CD4-positive, alpha-beta T cell (primary cell): ENCODE measurements at regions not wholly inside any gene's neighbourhood (a gene's known extent, or its start where the extent isn't known, plus 50 kb on each side); places are given as distances from the start of the nearest gene placed in this dataset.

Experiments used
- ATAC-seq: fragments of 200-7000 bp; cut with Tn5 transposase; one replicate; pipeline ENCODE4 v1.10.0; 2022; ENCODE audit warnings: mild to moderate bottlenecking; ENCODE audit not compliant: poor library complexity
- CTCF ChIA-PET: fragments of 350-600 bp; sonication (Branson Sonifier 250); formaldehyde crosslinking; loops from one replicate; lab custom pipeline; 2021; ENCODE audit warnings: antibody characterized with exemption, inconsistent platforms; lab: Charles Lee
- POLR2A ChIA-PET: fragments of 350-600 bp; sonication (Branson Sonifier 250); formaldehyde crosslinking; loops from one replicate; lab custom pipeline; 2021; ENCODE audit warnings: antibody characterized with exemption, inconsistent platforms; lab: Charles Lee
- DNase-seq, 14 experiments: peaks; one replicate each; pipeline ENCODE4 v3.0.0-alpha.2; 2013 to 2020; ENCODE audit warnings: mixed read lengths in 2 of 14
- H3K27ac ChIP-seq, 2 donors: one replicate each; pipeline versions ENCODE4 v1.5.1 to v1.7.0; 2013; ENCODE audit warnings: low read length in 2 of 2, low read depth in 1 of 2, mild to moderate bottlenecking in 1 of 2
- H3K27me3 ChIP-seq, 2 experiments: 1 replicate in 1 of 2; 2 replicates in 1 of 2; pipeline versions ENCODE4 v1.6.1 to v1.7.0; 2013; ENCODE audit warnings: low read length in 2 of 2, control low read depth in 1 of 2, mild to moderate bottlenecking in 1 of 2, moderate library complexity in 1 of 2; ENCODE audit not compliant: insufficient read depth in 2 of 2, control insufficient read depth in 1 of 2
- H3K36me3 ChIP-seq: one replicate; pipeline ENCODE4 v1.6.1; 2013; ENCODE audit warnings: low read length, control low read depth; ENCODE audit not compliant: insufficient read depth
- H3K4me1 ChIP-seq: one replicate; pipeline ENCODE4 v1.6.1; 2013; ENCODE audit warnings: low read length, control low read depth; ENCODE audit not compliant: insufficient read depth
- H3K4me3 ChIP-seq: one replicate; pipeline ENCODE4 v1.5.1; 2013; ENCODE audit warnings: mild to moderate bottlenecking, low read length, moderate library complexity
- H3K9me3 ChIP-seq, 2 experiments: 1 replicate in 1 of 2; 2 replicates in 1 of 2; pipeline versions ENCODE4 v1.6.1 to v1.7.0; 2013; ENCODE audit warnings: low read length in 2 of 2, mild to moderate bottlenecking in 2 of 2, control low read depth in 1 of 2, moderate library complexity in 1 of 2; ENCODE audit not compliant: control insufficient read depth in 1 of 2, insufficient read depth in 1 of 2
- H3K27ac Mint-ChIP-seq: one replicate; pipeline ENCODE4 v1.8.0; 2020; ENCODE audit warnings: mixed read lengths
- H3K27me3 Mint-ChIP-seq: one replicate; pipeline ENCODE4 v1.8.0; 2021; ENCODE audit warnings: mixed read lengths
- H3K36me3 Mint-ChIP-seq: one replicate; pipeline ENCODE4 v1.8.0; 2021; ENCODE audit warnings: low read depth, mixed read lengths
- H3K4me1 Mint-ChIP-seq: one replicate; pipeline ENCODE4 v1.8.0; 2021; ENCODE audit warnings: low read depth, mixed read lengths
- H3K4me3 Mint-ChIP-seq: one replicate; pipeline ENCODE4 v1.8.0; 2020; ENCODE audit warnings: mild to moderate bottlenecking, mixed read lengths
- H3K9me3 Mint-ChIP-seq: one replicate; pipeline ENCODE4 v1.8.0; 2020; ENCODE audit warnings: mixed read lengths
- intact Hi-C, 2 experiments: fragments of 100-400 bp; cut with DNase I in 1 of 2; cut with micrococcal nuclease in 1 of 2; formaldehyde crosslinking; loops; one replicate each; pipeline versions ENCODE4 v1.15.1 to v1.9.0; 2023 to 2025; cut with DNase I, micrococcal nuclease
- TF ChIP-seq, protein P1 (sequence below): fragments of 200-600 bp; IDR thresholded peaks from one replicate; pipeline ENCODE4 v1.8.0; 2022; ENCODE audit warnings: antibody characterized with exemption, mild to moderate bottlenecking

DNA sequence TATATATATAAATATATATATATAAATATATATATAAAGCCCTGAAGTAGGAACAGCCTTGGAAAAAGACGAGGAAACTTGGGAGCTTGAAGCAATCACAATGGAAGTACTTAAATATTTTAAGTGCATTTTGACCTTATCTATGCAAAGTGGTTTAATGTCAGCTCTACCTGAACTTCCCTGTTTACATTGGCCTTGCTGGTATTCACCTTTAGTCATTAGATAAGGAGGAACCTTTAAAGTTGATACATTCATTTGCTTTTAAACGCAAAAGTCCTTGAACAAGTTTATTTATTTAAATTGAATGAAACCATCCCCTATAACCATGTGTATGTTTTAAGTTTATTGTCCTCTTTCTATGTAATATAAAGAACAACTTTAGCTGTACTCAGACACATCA lies 166.7 kb upstream of the ANKRD50 start:
- H3K4me1 ChIP-seq: no peaks in the 10 kb centered on the region
- no peak for DNase-seq
- no peak overlapping the region for H3K4me3 Mint-ChIP-seq
- no peak for ATAC-seq
- H3K36me3 ChIP-seq: no peaks in the 10 kb centered on the region
- CTCF ChIA-PET: no interaction called here
- no peak overlapping the region for H3K27ac ChIP-seq
- intact Hi-C loops: no loop called here
- H3K36me3 Mint-ChIP-seq: no peaks in the 10 kb centered on the region
- no peaks in the 10 kb centered on the region for H3K27me3 ChIP-seq
- H3K27ac Mint-ChIP-seq: no peak overlapping the region
- no peaks in the 10 kb centered on the region for H3K27me3 Mint-ChIP-seq
- TF ChIP-seq, protein P1, sequence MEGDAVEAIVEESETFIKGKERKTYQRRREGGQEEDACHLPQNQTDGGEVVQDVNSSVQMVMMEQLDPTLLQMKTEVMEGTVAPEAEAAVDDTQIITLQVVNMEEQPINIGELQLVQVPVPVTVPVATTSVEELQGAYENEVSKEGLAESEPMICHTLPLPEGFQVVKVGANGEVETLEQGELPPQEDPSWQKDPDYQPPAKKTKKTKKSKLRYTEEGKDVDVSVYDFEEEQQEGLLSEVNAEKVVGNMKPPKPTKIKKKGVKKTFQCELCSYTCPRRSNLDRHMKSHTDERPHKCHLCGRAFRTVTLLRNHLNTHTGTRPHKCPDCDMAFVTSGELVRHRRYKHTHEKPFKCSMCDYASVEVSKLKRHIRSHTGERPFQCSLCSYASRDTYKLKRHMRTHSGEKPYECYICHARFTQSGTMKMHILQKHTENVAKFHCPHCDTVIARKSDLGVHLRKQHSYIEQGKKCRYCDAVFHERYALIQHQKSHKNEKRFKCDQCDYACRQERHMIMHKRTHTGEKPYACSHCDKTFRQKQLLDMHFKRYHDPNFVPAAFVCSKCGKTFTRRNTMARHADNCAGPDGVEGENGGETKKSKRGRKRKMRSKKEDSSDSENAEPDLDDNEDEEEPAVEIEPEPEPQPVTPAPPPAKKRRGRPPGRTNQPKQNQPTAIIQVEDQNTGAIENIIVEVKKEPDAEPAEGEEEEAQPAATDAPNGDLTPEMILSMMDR: no peak
- H3K4me1 Mint-ChIP-seq: no peaks in the 10 kb centered on the region
- POLR2A ChIA-PET: no interaction called here
- peaks cover 11% of the 10 kb centered on the region for H3K9me3 Mint-ChIP-seq
- H3K9me3 ChIP-seq: peaks cover 3 to 5% of the 10 kb centered on the region in 2 experiments
- H3K4me3 ChIP-seq: no peak overlapping the region

DNA sequence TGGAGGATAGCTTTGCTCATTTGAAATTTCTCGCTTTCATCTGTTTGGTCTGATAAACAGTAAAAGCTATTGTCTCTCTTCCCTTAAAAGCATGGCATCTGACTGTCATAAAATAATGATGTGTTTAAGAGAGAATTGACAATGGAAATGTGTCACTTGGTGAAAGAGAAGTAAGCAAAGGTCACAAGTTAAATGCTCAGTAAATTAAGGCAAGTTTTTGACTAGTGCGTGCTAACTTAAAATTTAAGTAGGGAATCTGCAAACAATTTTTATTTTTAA lies 161.6 kb upstream of the ANKRD50 start:
- ChIA-PET POLR2A (no interaction called here), CTCF (no interaction called here)
- no peaks in the 10 kb centered on the region for H3K27me3 Mint-ChIP-seq
- Histone ChIP-seq H3K4me1 (no peaks in the 10 kb centered on the region), H3K4me3 (no peak overlapping the region), H3K27me3 (no peaks in the 10 kb centered on the region), H3K27ac (no peak overlapping the region), H3K36me3 (no peaks in the 10 kb centered on the region), H3K9me3 (peaks cover 5 to 10% of the 10 kb centered on the region in 2 experiments)
- DNase-seq (no peak), ATAC-seq (no peak)
- H3K9me3 Mint-ChIP-seq: peaks cover 11% of the 10 kb centered on the region
- H3K27ac Mint-ChIP-seq: no peak overlapping the region
- TF ChIP-seq, protein P1: no peak
- intact Hi-C loops: no loop called here
- no peaks in the 10 kb centered on the region for H3K36me3 Mint-ChIP-seq
- no peaks in the 10 kb centered on the region for H3K4me1 Mint-ChIP-seq
- H3K4me3 Mint-ChIP-seq: no peak overlapping the region

DNA sequence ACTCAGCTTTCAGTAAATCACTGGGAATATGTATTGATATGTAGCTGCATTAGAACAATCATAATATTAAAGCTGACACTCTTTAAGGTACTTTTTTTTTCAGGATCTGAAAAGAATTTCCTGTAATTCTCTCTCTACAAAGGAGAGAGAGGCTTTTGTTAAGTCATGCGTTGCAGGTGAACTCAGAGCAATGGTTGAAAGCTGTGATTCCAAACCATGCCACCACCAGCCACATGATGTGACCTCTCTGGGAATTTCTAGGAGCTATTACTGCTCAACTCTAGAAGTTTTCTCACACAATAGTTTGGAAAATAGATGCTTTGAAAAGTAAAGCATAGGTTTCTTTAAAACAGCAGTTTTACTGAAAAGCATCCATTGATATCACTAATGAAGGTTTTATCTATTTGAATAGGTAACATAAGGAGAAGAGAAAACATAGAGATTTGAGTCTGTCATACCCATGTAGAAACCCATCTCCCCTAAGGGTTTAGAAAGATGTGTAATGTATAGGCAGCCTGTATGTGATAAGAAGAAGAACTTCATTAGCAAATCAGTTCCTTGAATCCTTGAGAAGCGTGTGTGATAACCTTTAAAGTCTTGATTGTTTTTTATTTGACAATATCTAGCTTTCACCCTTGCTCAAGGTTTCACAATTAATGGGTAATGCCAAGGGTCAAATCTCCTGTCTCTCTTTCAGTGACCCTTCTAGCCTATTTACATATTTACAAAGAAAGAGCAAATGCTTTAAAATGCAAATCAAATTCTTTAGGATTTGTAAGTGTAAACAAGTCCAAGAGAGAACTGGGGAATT lies 161.0 kb upstream of the ANKRD50 start:
- H3K27me3 Mint-ChIP-seq: no peaks in the 10 kb centered on the region
- TF ChIP-seq, protein P1: no peak
- DNase-seq: no peak
- CTCF ChIA-PET: no interaction called here
- H3K4me1 Mint-ChIP-seq: no peaks in the 10 kb centered on the region
- POLR2A ChIA-PET: no interaction called here
- intact Hi-C loops: no loop called here
- Histone ChIP-seq H3K9me3 (peaks cover 5 to 10% of the 10 kb centered on the region in 2 experiments), H3K4me3 (no peak overlapping the region), H3K27me3 (no peaks in the 10 kb centered on the region), H3K27ac (no peak overlapping the region), H3K36me3 (no peaks in the 10 kb centered on the region), H3K4me1 (no peaks in the 10 kb centered on the region)
- H3K36me3 Mint-ChIP-seq: no peaks in the 10 kb centered on the region
- H3K9me3 Mint-ChIP-seq: peaks cover 11% of the 10 kb centered on the region
- no peak overlapping the region for H3K4me3 Mint-ChIP-seq
- ATAC-seq: no peak
- H3K27ac Mint-ChIP-seq: no peak overlapping the region
